ENCODE measurements at regions not wholly inside any gene's neighbourhood (a gene's known extent, or its start where the extent isn't known, plus 50 kb on each side); places are given as distances from the start of the nearest gene placed in this dataset.
A peak's percentile ranks its signal among the peaks of the same experiment; 100 is the strongest.

GRCh38 chr4:106746451-106746850 is 289.7 kb downstream of the DKK2 start:
- H3K9me3 ChIP-seq (ENCODE audit: low read depth): no peaks in the 10 kb centered on the region
- TF ChIP-seq CTCF (IDR thresholded peaks at IDR 0.05; ENCODE audit: low read depth, low read length): no peak
- no peaks in the 10 kb centered on the region for H3K36me3 ChIP-seq
- peak in 1 of 2 donors; percentile 15 for DNase-seq (ENCODE audit: low read depth in 1 of 2, low spot score in 1 of 2)
- no peak overlapping the region for H3K27ac ChIP-seq
- no peaks in the 10 kb centered on the region for H3K27me3 ChIP-seq
- H3K4me3 ChIP-seq: no peak overlapping the region
- H3K4me1 ChIP-seq (ENCODE audit: low read depth): no peaks in the 10 kb centered on the region

- no peak overlapping the region for H3K4me3 ChIP-seq
- H3K27ac ChIP-seq: no peak overlapping the region
- no peaks in the 10 kb centered on the region for H3K27me3 ChIP-seq
- H3K36me3 ChIP-seq: no peaks in the 10 kb centered on the region
- H3K4me1 ChIP-seq (ENCODE audit: low read depth): no peaks in the 10 kb centered on the region
- no peaks in the 10 kb centered on the region for H3K9me3 ChIP-seq (ENCODE audit: low read depth)
- no peak for TF ChIP-seq CTCF (IDR thresholded peaks at IDR 0.05; ENCODE audit: low read depth, low read length)
- DNase-seq (ENCODE audit: low read depth in 1 of 2, low spot score in 1 of 2): peak in 1 of 2 donors; percentile 3
These were observed 298.0 kb downstream of the DKK2 start for GRCh38 chr4:106738121-106738520.

- no peaks in the 10 kb centered on the region for H3K27me3 ChIP-seq
- no peaks in the 10 kb centered on the region for H3K36me3 ChIP-seq
- TF ChIP-seq CTCF (IDR thresholded peaks at IDR 0.05; ENCODE audit: low read depth, low read length): no peak
- no peak for DNase-seq (ENCODE audit: low read depth in 1 of 2, low spot score in 1 of 2)
- H3K27ac ChIP-seq: no peak overlapping the region
- no peak overlapping the region for H3K4me3 ChIP-seq
- no peaks in the 10 kb centered on the region for H3K4me1 ChIP-seq (ENCODE audit: low read depth)
- no peaks in the 10 kb centered on the region for H3K9me3 ChIP-seq (ENCODE audit: low read depth)
These were observed 317.6 kb downstream of the DKK2 start for GRCh38 chr4:106718548-106718947.

- no peak overlapping the region for H3K4me3 ChIP-seq
- H3K9me3 ChIP-seq (ENCODE audit: low read depth): no peaks in the 10 kb centered on the region
- DNase-seq (ENCODE audit: low read depth in 1 of 2, low spot score in 1 of 2): no peak
- no peaks in the 10 kb centered on the region for H3K4me1 ChIP-seq (ENCODE audit: low read depth)
- H3K27ac ChIP-seq: no peak overlapping the region
- H3K36me3 ChIP-seq: no peaks in the 10 kb centered on the region
- TF ChIP-seq CTCF (IDR thresholded peaks at IDR 0.05; ENCODE audit: low read depth, low read length): no peak
- no peaks in the 10 kb centered on the region for H3K27me3 ChIP-seq
These were observed 319.0 kb downstream of the DKK2 start for GRCh38 chr4:106717091-106717490.

GRCh38 chr4:106715825-106716224 is 320.3 kb downstream of the DKK2 start:
- no peaks in the 10 kb centered on the region for H3K36me3 ChIP-seq
- no peak overlapping the region for H3K4me3 ChIP-seq
- H3K4me1 ChIP-seq (ENCODE audit: low read depth): no peaks in the 10 kb centered on the region
- no peak for DNase-seq (ENCODE audit: low read depth in 1 of 2, low spot score in 1 of 2)
- TF ChIP-seq CTCF (IDR thresholded peaks at IDR 0.05; ENCODE audit: low read depth, low read length): no peak
- H3K27me3 ChIP-seq: no peaks in the 10 kb centered on the region
- H3K27ac ChIP-seq: no peak overlapping the region
- no peaks in the 10 kb centered on the region for H3K9me3 ChIP-seq (ENCODE audit: low read depth)

GRCh38 chr4:106708464-106708816 is 327.7 kb downstream of the DKK2 start:
- DNase-seq (ENCODE audit: low read depth in 1 of 2, low spot score in 1 of 2): no peak
- Histone ChIP-seq H3K4me1 (ENCODE audit: low read depth) (no peaks in the 10 kb centered on the region), H3K27me3 (no peaks in the 10 kb centered on the region), H3K9me3 (ENCODE audit: low read depth) (no peaks in the 10 kb centered on the region), H3K36me3 (no peaks in the 10 kb centered on the region), H3K27ac (no peak overlapping the region), H3K4me3 (no peak overlapping the region)
- TF ChIP-seq CTCF (IDR thresholded peaks at IDR 0.05; ENCODE audit: low read depth, low read length): no peak

Data from cardiac muscle cell (in vitro differentiated cells and primary cell).